Thymus (tissue), 11 donors: ENCODE measurements at regions not wholly inside any gene's neighbourhood (a gene's known extent, or its start where the extent isn't known, plus 50 kb on each side); places are given as distances from the start of the nearest gene placed in this dataset.

Experiments used
- DNase-seq, 9 donors: peaks; one replicate each; pipeline ENCODE4 v3.0.0-alpha.2; 2013; ENCODE audit warnings: low spot score in 9 of 9, low read depth in 6 of 9, missing footprints in 1 of 9
- H3K27ac ChIP-seq, 2 donors: one replicate each; pipeline ENCODE4 v1.5.1; 2013; ENCODE audit warnings: control low read depth in 1 of 2, low read depth in 1 of 2, low read length in 1 of 2, mild to moderate bottlenecking in 1 of 2, moderate library complexity in 1 of 2
- H3K27me3 ChIP-seq, 2 donors: one replicate each; pipeline ENCODE4 v1.5.1; 2013; ENCODE audit warnings: low read length in 1 of 2; ENCODE audit not compliant: control insufficient read depth in 2 of 2, insufficient read depth in 1 of 2
- H3K36me3 ChIP-seq, 2 donors: one replicate each; pipeline ENCODE4 v1.5.1; 2013; ENCODE audit warnings: low read length in 1 of 2, mild to moderate bottlenecking in 1 of 2, moderate library complexity in 1 of 2; ENCODE audit not compliant: control insufficient read depth in 2 of 2, insufficient read depth in 2 of 2
- H3K4me1 ChIP-seq, 2 donors: one replicate each; pipeline ENCODE4 v1.5.1; 2013; ENCODE audit warnings: low read length in 2 of 2; ENCODE audit not compliant: control insufficient read depth in 2 of 2, insufficient read depth in 2 of 2
- H3K4me3 ChIP-seq, 2 donors: one replicate each; pipeline ENCODE4 v1.5.1; 2013; ENCODE audit warnings: low read length in 2 of 2, control low read depth in 1 of 2, mild to moderate bottlenecking in 1 of 2
- H3K9me3 ChIP-seq, 2 donors: one replicate each; pipeline ENCODE4 v1.5.1; 2013; ENCODE audit warnings: low read length in 1 of 2, mild to moderate bottlenecking in 1 of 2; ENCODE audit not compliant: control insufficient read depth in 2 of 2, insufficient read depth in 1 of 2
- WGBS: extraction: QIAGEN DNeasy Blood & Tissue Kit; methylation state at CpG from one replicate; pipeline ENCODE4 v1.1.7; 2013; 5-methylcytosine and 5-hydroxymethylcytosine counted together
- donor health status: healthy.

DNA sequence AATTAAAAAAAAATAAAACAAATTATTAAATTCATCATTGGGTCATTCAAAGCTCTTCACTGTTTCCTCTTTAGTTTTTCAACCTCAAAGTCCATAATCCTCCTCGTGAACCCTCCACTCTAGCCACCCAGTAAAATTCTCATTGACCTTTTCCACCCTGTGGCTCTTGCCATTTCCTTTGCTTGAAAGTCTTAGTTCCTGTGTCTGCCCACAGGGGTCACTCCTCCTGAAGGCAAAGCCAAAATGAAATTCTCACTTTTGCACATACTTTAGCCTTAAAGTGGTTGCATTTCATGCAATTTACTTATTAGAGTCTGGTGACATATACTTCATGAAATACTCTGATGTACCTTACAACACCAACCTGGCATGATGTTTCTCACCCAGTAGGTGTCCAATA, 263.7 kb downstream of the BMP2 start:
- Histone ChIP-seq H3K36me3 (no peaks in the 10 kb centered on the region), H3K9me3 (no peaks in the 10 kb centered on the region), H3K27ac (no peak overlapping the region), H3K4me1 (no peaks in the 10 kb centered on the region), H3K4me3 (no peak overlapping the region), H3K27me3 (no peaks in the 10 kb centered on the region)
- no peak for DNase-seq
- 38% methylated on average over 1 of the region's 1 CpG for WGBS

DNA sequence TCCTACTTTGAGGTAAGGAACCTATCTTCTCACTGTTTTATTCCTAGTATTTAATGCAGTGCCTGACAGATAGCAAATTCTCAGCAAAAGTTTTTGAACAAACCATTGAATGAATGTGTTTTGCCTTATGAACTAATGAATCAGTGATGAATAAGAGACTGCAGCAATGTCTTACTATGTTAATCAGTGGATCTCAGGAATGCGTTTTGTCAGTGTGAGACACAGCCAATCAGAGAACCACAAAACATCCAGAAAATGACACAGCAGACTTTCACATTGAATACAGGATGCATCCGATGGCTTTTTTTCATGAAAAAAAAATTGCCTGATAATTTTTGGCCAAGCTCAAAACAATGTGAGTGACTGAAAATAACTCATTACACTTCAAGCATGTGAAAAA, 270.5 kb downstream of the BMP2 start:
- WGBS: 96% methylated on average over 2 of the region's 2 CpGs

DNA sequence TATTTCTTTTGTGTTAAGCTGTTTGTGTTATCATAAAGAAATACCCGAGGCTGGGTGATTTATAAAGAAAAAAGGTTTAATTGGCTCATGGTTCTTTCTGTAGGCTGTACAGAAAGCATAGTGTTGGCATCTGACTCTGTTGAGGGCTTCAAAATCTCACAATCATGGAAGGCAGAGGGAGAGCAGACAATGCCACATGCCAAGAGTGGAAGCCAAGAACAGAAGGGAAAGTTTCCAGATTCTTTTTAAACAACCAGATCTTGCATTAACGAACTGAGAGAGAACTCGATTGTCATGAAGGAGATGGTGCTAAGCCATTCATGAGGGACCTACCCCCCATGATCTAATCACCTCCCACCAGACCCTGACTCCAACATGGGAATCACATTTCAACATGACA, 290.1 kb downstream of the BMP2 start:
- H3K36me3 ChIP-seq: no peaks in the 10 kb centered on the region
- no peaks in the 10 kb centered on the region for H3K9me3 ChIP-seq
- H3K4me3 ChIP-seq: no peak overlapping the region
- no peaks in the 10 kb centered on the region for H3K27me3 ChIP-seq
- WGBS: 85% methylated on average over 3 of the region's 3 CpGs
- no peaks in the 10 kb centered on the region for H3K4me1 ChIP-seq
- no peak for DNase-seq
- no peak overlapping the region for H3K27ac ChIP-seq

More for the DNA sequence above, 270.5 kb downstream of the BMP2 start:
- H3K4me3 ChIP-seq: no peak overlapping the region
- no peaks in the 10 kb centered on the region for H3K4me1 ChIP-seq
- no peaks in the 10 kb centered on the region for H3K36me3 ChIP-seq
- no peaks in the 10 kb centered on the region for H3K9me3 ChIP-seq
- no peaks in the 10 kb centered on the region for H3K27me3 ChIP-seq
- H3K27ac ChIP-seq: no peak overlapping the region
- no peak for DNase-seq

DNA sequence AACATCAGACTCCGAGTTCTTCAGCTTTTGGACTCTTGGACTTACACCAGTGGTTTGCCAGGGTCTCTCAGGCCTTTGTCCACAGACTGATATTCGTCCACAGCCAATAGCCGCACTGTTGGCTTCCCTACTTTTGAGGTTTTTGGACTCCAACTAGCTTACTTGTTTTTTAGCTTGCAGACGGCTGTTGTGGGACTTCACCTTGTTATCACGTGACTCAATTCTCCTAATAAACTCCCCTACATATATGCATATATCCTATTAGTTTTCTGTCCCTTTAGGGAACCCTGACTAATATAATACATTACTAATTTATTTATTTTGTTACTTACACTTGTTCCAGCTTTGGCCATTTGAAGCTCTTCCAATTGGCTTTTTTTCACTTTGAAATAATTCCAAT, 311.3 kb downstream of the BMP2 start:
- Histone ChIP-seq H3K4me1 (no peaks in the 10 kb centered on the region), H3K9me3 (no peaks in the 10 kb centered on the region), H3K36me3 (no peaks in the 10 kb centered on the region), H3K27me3 (no peaks in the 10 kb centered on the region), H3K4me3 (no peak overlapping the region), H3K27ac (no peak overlapping the region)
- no peak for DNase-seq
- WGBS: 88% methylated on average over 5 of the region's 5 CpGs

DNA sequence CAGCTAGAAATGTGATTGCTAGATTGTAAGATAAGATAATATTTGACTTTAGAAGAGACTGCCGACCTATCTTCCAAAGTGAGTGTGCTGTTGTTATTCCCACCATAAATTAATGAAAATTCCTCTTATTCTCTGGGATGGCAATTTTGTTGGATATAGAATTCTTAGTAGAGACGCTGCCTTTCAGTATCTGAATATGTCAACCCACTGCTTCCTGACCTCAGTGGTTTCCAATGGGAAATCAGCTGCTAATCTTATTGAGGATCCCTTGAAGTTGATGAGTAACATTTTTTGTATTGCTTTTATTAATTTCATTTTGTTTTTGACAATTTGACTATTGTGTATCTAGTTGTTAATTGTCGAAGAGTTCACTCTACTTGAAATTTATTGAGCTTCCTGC, 313.0 kb downstream of the BMP2 start:
- H3K4me1 ChIP-seq: no peaks in the 10 kb centered on the region
- H3K4me3 ChIP-seq: no peak overlapping the region
- no peaks in the 10 kb centered on the region for H3K27me3 ChIP-seq
- H3K27ac ChIP-seq: no peak overlapping the region
- no peaks in the 10 kb centered on the region for H3K36me3 ChIP-seq
- H3K9me3 ChIP-seq: no peaks in the 10 kb centered on the region
- WGBS: 95% methylated on average over 3 of the region's 3 CpGs
- no peak for DNase-seq

DNA sequence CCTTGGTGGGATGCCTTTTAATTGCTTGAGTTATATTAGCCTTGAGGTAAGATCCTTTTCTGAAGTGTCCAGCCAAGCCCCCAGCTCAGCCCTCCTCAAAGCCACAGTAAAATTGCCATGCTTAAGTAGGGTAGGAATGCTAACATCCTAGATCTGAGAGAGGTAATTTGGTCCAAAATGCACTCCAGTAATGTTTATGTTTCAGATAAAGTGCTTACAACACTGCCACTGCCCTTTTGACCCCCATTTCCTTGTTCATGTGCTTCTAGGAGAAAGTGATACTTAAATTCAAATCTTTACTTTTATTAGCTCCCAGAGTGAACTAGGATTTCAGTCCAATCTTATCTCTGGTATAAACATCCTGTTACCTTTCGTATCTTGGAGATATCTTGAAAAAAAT, 318.0 kb downstream of the BMP2 start:
- WGBS: 87% methylated on average over 1 of the region's 1 CpG
- no peaks in the 10 kb centered on the region for H3K4me1 ChIP-seq
- H3K27me3 ChIP-seq: no peaks in the 10 kb centered on the region
- DNase-seq: no peak
- no peaks in the 10 kb centered on the region for H3K9me3 ChIP-seq
- no peak overlapping the region for H3K4me3 ChIP-seq
- H3K27ac ChIP-seq: no peak overlapping the region
- no peaks in the 10 kb centered on the region for H3K36me3 ChIP-seq

DNA sequence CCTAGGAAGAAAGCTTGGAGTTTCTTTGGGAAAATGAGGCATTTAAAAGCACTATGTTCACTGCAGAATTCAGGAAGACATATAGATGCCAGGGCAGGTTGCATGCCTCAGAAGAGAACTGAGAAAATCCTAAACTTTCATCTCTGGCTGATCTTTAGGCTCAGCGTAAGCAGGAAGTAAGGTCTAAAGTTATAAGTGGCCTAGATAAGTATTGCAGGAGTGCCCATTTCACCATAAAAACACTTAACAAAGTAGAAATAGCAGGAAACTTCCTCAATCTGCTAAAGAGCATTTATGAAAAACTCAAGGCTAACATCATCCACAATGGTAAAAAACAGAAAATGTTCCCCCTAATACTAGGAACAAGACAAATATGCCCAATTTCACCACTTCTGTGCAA, 320.3 kb downstream of the BMP2 start:
- no peak overlapping the region for H3K4me3 ChIP-seq
- no peaks in the 10 kb centered on the region for H3K27me3 ChIP-seq
- 72% methylated on average over 1 of the region's 1 CpG for WGBS
- H3K4me1 ChIP-seq: no peaks in the 10 kb centered on the region
- no peaks in the 10 kb centered on the region for H3K36me3 ChIP-seq
- DNase-seq: no peak
- no peaks in the 10 kb centered on the region for H3K9me3 ChIP-seq
- no peak overlapping the region for H3K27ac ChIP-seq

DNA sequence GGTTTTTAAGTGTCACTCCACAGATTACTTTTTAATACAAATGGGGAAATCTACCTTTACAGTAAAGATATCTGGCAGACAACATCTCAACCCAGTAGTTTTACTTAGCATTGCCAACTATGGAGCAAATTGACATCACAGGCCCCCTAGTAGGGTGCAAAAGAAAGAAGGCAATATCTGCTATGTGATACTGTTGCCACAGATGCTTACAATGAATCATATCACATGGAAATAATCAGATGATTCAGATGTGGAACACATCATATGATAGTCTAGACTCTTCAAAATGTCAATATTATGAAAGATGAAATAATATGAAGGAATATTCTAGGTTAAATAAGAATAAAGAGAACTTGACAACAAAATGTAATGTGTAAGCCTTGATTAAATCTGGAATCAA, 322.5 kb downstream of the BMP2 start:
- no peak for DNase-seq
- Histone ChIP-seq H3K4me1 (no peaks in the 10 kb centered on the region), H3K9me3 (no peaks in the 10 kb centered on the region), H3K27me3 (no peaks in the 10 kb centered on the region), H3K36me3 (no peaks in the 10 kb centered on the region), H3K4me3 (no peak overlapping the region), H3K27ac (no peak overlapping the region)

DNA sequence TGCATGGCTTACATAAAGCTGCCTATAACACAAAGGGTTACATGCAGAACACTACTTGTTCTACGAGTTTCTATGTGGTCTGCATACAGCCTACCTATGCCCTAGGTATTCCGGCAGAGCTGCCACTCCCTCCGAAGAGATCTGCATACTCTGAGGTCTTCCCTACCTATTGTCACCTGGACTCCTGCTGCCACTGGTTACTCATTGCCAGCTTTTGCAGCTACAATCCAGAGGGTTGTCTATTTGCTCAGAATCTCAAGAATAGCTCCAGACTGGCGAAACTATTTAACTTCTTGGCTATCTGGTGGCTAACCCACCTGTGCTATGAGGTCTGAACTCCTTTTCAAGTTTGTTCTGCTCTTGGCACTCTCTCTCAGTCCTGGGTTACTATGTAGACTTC, 323.3 kb downstream of the BMP2 start:
- no peaks in the 10 kb centered on the region for H3K36me3 ChIP-seq
- DNase-seq: no peak
- no peaks in the 10 kb centered on the region for H3K27me3 ChIP-seq
- H3K27ac ChIP-seq: no peak overlapping the region
- 84% methylated on average over 4 of the region's 4 CpGs for WGBS
- H3K9me3 ChIP-seq: no peaks in the 10 kb centered on the region
- H3K4me3 ChIP-seq: no peak overlapping the region
- H3K4me1 ChIP-seq: no peaks in the 10 kb centered on the region

DNA sequence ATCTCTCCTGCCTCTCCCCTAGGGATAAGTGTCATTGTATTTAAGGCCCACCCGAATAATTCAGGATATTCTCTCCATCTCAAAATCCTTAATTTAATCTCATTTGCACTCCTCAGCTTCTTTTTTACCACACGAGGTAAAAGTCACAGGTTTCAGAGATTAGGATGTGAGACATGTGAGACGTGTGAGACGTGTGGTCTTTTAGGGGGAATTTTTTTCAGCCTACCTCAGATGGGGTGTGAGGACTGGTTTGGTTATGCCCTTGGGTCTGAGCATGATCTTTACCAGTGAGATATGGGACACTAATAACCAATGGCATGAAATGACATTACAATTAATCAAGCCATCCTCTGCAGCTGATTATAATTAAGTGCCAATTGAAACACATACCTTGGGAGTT, 324.2 kb downstream of the BMP2 start:
- H3K36me3 ChIP-seq: no peaks in the 10 kb centered on the region
- H3K4me3 ChIP-seq: no peak overlapping the region
- H3K27me3 ChIP-seq: no peaks in the 10 kb centered on the region
- H3K4me1 ChIP-seq: no peaks in the 10 kb centered on the region
- 89% methylated on average over 4 of the region's 4 CpGs for WGBS
- no peaks in the 10 kb centered on the region for H3K9me3 ChIP-seq
- DNase-seq: no peak
- H3K27ac ChIP-seq: no peak overlapping the region
